22Rv1 (cell line): ENCODE measurements at regions not wholly inside any gene's neighbourhood (a gene's known extent, or its start where the extent isn't known, plus 50 kb on each side); places are given as distances from the start of the nearest gene placed in this dataset.

Experiments
- ZFX ChIP-seq: fragments of 450-650 bp; IDR thresholded peaks from 2 replicates; pipeline ENCODE4 v1.6.1; 2017; ENCODE audit warnings: antibody characterized with exemption, borderline replicate concordance
- TF ChIP-seq, protein P1 (sequence below): fragments of 450-650 bp; IDR thresholded peaks from 2 replicates; pipeline ENCODE4 v1.5.1; 2017; ENCODE audit warnings: mild to moderate bottlenecking

DNA sequence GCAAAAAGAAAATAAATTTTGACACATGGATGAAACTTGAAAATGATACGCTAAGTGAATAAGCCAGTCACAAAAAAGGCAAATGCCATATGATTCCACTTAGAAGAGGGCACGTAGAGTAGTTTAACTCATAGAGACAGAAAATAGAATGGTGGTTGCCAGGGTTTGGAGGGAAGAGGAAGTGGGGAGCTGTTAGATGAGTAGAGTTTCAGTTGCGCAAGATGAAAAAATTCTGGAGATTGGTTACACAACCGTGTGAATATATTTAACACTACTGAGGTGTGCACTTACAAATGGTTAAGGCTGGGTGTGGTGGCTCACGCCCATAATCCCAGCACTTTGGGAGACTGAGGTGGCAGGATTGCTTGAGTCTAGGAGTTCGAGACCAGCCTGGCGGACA, 93.4 kb upstream of the TMEM132E start:
- TF ChIP-seq, protein P1, sequence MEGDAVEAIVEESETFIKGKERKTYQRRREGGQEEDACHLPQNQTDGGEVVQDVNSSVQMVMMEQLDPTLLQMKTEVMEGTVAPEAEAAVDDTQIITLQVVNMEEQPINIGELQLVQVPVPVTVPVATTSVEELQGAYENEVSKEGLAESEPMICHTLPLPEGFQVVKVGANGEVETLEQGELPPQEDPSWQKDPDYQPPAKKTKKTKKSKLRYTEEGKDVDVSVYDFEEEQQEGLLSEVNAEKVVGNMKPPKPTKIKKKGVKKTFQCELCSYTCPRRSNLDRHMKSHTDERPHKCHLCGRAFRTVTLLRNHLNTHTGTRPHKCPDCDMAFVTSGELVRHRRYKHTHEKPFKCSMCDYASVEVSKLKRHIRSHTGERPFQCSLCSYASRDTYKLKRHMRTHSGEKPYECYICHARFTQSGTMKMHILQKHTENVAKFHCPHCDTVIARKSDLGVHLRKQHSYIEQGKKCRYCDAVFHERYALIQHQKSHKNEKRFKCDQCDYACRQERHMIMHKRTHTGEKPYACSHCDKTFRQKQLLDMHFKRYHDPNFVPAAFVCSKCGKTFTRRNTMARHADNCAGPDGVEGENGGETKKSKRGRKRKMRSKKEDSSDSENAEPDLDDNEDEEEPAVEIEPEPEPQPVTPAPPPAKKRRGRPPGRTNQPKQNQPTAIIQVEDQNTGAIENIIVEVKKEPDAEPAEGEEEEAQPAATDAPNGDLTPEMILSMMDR, result no peak
- no peak for TF ChIP-seq ZFX
